GM21515 (cell line): ENCODE measurements at regions not wholly inside any gene's neighbourhood (a gene's known extent, or its start where the extent isn't known, plus 50 kb on each side); places are given as distances from the start of the nearest gene placed in this dataset.

Experiments used
- ATAC-seq: cut with Tn5 transposase; IDR thresholded peaks from one replicate; pipeline ENCODE4 v1.9.1; 2021; ENCODE audit not compliant: unreplicated experiment

- no peak for ATAC-seq
These were observed 197.4 kb upstream of the KCNG1 start for GRCh38 chr20:51220293-51220706.

GRCh38 chr20:51219544-51219943 is 196.6 kb upstream of the KCNG1 start:
- no peak for ATAC-seq

- no peak for ATAC-seq
These were observed 195.7 kb upstream of the KCNG1 start for GRCh38 chr20:51218603-51219002.

GRCh38 chr20:51217347-51218045 is 194.6 kb upstream of the KCNG1 start:
- no peak for ATAC-seq

- ATAC-seq = no peak
These were observed 193.9 kb upstream of the KCNG1 start for GRCh38 chr20:51216850-51217249.

GRCh38 chr20:51212816-51213215 is 189.9 kb upstream of the KCNG1 start:
- ATAC-seq = no peak

- no peak for ATAC-seq
These were observed 188.3 kb upstream of the KCNG1 start for GRCh38 chr20:51211191-51211590.

GRCh38 chr20:51210084-51210483 is 187.2 kb upstream of the KCNG1 start:
- ATAC-seq = no peak

GRCh38 chr20:51208162-51208561 is 185.3 kb upstream of the KCNG1 start:
- ATAC-seq = no peak

GRCh38 chr20:51206032-51206662 is 183.2 kb upstream of the KCNG1 start:
- ATAC-seq = no peak

GRCh38 chr20:51204794-51205193 is 181.9 kb upstream of the KCNG1 start:
- no peak for ATAC-seq

- no peak for ATAC-seq
These were observed 181.3 kb upstream of the KCNG1 start for GRCh38 chr20:51204051-51204715.

- no peak for ATAC-seq
These were observed 179.4 kb upstream of the KCNG1 start for GRCh38 chr20:51202304-51202703.

- no peak for ATAC-seq
These were observed 177.0 kb upstream of the KCNG1 start for GRCh38 chr20:51199920-51200319.

GRCh38 chr20:51198876-51199523 is 176.1 kb upstream of the KCNG1 start:
- no peak for ATAC-seq

GRCh38 chr20:51198238-51198637 is 175.3 kb upstream of the KCNG1 start:
- no peak for ATAC-seq

- ATAC-seq = no peak
These were observed 174.2 kb upstream of the KCNG1 start for GRCh38 chr20:51196991-51197651.

GRCh38 chr20:51195990-51196389 is 173.1 kb upstream of the KCNG1 start:
- ATAC-seq = no peak

GRCh38 chr20:51195419-51195901 is 172.6 kb upstream of the KCNG1 start:
- no peak for ATAC-seq

GRCh38 chr20:51193066-51193772 is 170.3 kb upstream of the KCNG1 start:
- no peak for ATAC-seq
